Mucosa of descending colon (tissue), 3 donors: ENCODE measurements at regions not wholly inside any gene's neighbourhood (a gene's known extent, or its start where the extent isn't known, plus 50 kb on each side); places are given as distances from the start of the nearest gene placed in this dataset.

Experiments used
- ATAC-seq: fragments of 200-7000 bp; cut with Tn5 transposase; one replicate; pipeline ENCODE4 v1.9.1; 2020; ENCODE audit warnings: mild to moderate bottlenecking, moderate library complexity
- DNase-seq, 3 donors: peaks; one replicate each; pipeline ENCODE4 v3.0.0-alpha.2; 2020
- H3K36me3 ChIP-seq: fragments of 200-600 bp; one replicate; pipeline ENCODE4 v1.8.0; 2021; ENCODE audit warnings: low read depth, mild to moderate bottlenecking
- H3K4me1 ChIP-seq: fragments of 200-600 bp; one replicate; pipeline ENCODE4 v1.8.0; 2021; ENCODE audit warnings: low read depth, mild to moderate bottlenecking
- H3K4me3 ChIP-seq: fragments of 200-600 bp; one replicate; pipeline ENCODE4 v1.8.0; 2021; ENCODE audit warnings: mild to moderate bottlenecking
- H3K9me3 ChIP-seq: fragments of 200-600 bp; one replicate; pipeline ENCODE4 v1.8.0; 2021; ENCODE audit warnings: mild to moderate bottlenecking
- intact Hi-C, 2 donors: fragments of 100-400 bp; cut with DNase I in 1 of 2; cut with micrococcal nuclease in 1 of 2; formaldehyde crosslinking; loops; one replicate each; pipeline versions ENCODE4 v1.11.0 to v1.11.1; 2022; cut with DNase I, micrococcal nuclease
- TF ChIP-seq, protein P1 (sequence below): fragments of 200-600 bp; IDR thresholded peaks from one replicate; pipeline ENCODE4 v1.8.0; 2022; ENCODE audit warnings: antibody characterized with exemption, mild to moderate bottlenecking
- donor health status: DM: no; HTN: no; CAD: no; lungs with moderate emphysema.
- donor health status: DM: no; HTN: no; CAD: no.
- donor health status: DM: no; HTN: yes; CAD: no.

DNA sequence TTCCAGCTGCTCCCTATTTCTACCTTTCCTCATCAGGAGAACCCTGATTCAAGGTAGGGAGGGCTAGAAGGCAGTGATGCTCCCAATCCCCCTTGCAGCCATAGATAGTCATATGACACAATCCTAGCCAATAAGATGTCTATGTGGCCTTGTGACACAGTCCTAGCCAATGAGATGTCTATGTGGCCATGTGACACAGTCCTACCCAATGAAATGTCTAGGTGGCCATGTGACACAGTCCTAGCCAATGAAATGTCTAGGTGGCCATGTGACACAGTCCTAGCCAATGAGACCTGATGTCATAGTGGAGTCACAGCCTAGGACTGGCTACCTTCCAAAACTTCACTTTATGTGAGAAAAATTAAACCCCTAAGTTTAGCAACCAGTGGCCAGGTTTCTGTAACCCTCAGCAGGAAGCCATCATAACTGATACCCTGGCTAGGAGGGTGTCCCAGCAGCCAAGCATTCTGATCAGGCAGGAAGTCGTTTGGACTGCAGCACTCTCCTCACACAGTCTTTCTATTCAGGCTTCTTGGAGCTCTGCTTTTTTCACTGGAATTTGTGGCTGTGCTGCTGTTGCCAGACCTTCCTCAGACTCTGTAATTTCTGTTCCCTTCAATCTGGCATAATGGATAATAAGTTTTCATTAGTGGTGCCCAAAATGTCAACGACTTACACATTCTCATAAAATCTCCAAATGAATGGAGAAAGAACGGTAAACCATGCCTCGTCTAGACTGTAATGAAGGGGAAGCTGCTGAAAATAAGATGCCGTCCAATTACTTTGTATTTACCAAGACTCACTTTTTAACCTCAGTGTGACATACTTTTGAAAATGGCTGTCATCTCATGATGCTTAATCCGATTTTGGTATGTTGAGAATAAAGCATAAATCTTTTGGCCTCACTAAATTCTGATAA is 165.0 kb upstream of the NCKAP5 start:
- no peak overlapping the region for H3K4me3 ChIP-seq
- ATAC-seq (no peak), DNase-seq (no peak)
- no peaks in the 10 kb centered on the region for H3K36me3 ChIP-seq
- intact Hi-C loops = no loop called here
- H3K9me3 ChIP-seq = no peaks in the 10 kb centered on the region
- no peaks in the 10 kb centered on the region for H3K4me1 ChIP-seq
- TF ChIP-seq, protein P1, sequence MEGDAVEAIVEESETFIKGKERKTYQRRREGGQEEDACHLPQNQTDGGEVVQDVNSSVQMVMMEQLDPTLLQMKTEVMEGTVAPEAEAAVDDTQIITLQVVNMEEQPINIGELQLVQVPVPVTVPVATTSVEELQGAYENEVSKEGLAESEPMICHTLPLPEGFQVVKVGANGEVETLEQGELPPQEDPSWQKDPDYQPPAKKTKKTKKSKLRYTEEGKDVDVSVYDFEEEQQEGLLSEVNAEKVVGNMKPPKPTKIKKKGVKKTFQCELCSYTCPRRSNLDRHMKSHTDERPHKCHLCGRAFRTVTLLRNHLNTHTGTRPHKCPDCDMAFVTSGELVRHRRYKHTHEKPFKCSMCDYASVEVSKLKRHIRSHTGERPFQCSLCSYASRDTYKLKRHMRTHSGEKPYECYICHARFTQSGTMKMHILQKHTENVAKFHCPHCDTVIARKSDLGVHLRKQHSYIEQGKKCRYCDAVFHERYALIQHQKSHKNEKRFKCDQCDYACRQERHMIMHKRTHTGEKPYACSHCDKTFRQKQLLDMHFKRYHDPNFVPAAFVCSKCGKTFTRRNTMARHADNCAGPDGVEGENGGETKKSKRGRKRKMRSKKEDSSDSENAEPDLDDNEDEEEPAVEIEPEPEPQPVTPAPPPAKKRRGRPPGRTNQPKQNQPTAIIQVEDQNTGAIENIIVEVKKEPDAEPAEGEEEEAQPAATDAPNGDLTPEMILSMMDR = no peak

- intact Hi-C loops = no loop called here
- H3K4me1 ChIP-seq = no peaks in the 10 kb centered on the region
- ATAC-seq (no peak), DNase-seq (no peak)
- TF ChIP-seq, protein P1 = no peak
- H3K4me3 ChIP-seq = no peak overlapping the region
- no peaks in the 10 kb centered on the region for H3K36me3 ChIP-seq
- no peaks in the 10 kb centered on the region for H3K9me3 ChIP-seq
Measured at GRCh38 chr2:133733901-133734255, 165.6 kb upstream of the NCKAP5 start.

DNA sequence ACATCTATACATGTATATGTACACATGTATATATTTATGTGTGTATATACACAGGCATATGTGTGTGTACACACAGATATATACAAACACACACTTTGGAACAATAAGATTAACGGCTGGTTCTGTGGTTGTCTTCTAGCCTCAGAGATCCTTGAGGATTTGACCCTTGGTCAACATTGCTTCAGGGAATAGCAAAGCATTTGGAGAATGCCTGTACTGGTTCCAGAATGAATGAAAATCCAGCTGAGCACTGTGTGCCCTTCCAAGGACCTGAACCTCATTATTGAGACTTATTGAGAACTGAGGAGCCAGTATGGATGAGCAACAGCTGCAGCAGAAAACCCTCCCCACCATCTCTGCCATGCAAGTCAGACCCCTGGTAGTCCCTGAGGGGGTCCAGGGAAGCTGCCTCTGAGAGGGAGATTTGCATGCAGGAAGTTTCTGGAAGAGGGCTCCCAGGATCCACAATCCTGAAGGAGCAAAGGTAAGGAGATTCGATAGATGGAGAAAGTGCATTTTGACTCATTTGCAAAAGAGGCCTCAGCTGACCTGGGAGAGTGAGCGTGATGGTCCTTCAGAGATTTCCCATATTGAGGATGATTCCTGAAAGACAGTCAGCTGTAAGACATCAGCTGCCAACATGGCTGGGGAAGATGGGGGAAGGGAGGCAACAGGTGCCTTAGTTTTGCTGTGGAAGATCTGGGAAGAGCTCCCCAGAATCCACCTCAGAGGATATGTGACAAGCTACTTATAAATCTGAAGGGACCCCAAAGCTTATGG is 166.6 kb upstream of the NCKAP5 start:
- H3K4me3 ChIP-seq = no peak overlapping the region
- no peaks in the 10 kb centered on the region for H3K9me3 ChIP-seq
- TF ChIP-seq, protein P1 = no peak
- H3K4me1 ChIP-seq = no peaks in the 10 kb centered on the region
- DNase-seq (no peak), ATAC-seq (no peak)
- H3K36me3 ChIP-seq = no peaks in the 10 kb centered on the region
- intact Hi-C loops = no loop called here

- Histone ChIP-seq H3K4me3 (no peak overlapping the region), H3K36me3 (no peaks in the 10 kb centered on the region), H3K9me3 (no peaks in the 10 kb centered on the region), H3K4me1 (no peaks in the 10 kb centered on the region)
- DNase-seq = no peak
- TF ChIP-seq, protein P1 = no peak
- intact Hi-C loops = no loop called here
- no peak for ATAC-seq
Measured at GRCh38 chr2:133736674-133737073, 168.4 kb upstream of the NCKAP5 start.

DNA sequence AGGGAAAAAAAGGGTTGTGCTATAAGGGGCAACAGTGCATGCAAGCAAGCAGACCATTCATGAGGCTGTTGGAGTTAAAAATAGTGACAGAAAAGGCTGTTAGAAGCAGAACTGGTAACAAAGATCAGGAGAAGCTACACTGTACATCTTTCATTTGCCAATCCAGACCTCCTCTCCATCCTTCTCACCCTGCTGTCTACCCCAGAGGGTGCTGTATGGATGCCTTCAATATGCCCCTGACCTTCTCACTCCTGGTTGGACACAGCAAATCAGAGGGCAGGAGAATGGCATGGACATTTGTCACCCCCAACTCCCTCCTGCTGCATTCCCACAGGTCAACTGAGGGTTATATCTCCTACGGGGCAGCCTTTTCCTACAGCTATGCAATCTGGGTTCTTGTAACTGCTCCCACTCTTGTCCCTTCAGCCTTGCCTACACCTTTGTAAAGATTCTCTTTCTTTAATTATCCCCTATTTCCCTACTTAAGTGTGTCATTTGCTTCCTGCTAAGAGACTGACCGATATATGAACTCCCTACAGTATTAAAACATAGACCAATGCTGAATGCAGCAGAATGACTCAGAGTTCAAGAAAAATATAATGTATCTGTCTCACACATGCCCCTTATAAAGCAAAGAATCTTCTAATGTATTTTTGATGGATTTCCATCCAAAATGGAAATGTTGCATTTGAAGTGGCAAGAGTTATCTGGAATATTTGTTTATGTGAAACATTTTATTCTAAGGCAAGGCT is 169.2 kb upstream of the NCKAP5 start:
- Histone ChIP-seq H3K4me3 (no peak overlapping the region), H3K9me3 (no peaks in the 10 kb centered on the region), H3K4me1 (no peaks in the 10 kb centered on the region), H3K36me3 (no peaks in the 10 kb centered on the region)
- intact Hi-C loops = no loop called here
- no peak for DNase-seq
- TF ChIP-seq, protein P1 = no peak
- ATAC-seq = no peak
